ENCODE measurements at regions not wholly inside any gene's neighbourhood (a gene's known extent, or its start where the extent isn't known, plus 50 kb on each side); places are given as distances from the start of the nearest gene placed in this dataset.

DNA sequence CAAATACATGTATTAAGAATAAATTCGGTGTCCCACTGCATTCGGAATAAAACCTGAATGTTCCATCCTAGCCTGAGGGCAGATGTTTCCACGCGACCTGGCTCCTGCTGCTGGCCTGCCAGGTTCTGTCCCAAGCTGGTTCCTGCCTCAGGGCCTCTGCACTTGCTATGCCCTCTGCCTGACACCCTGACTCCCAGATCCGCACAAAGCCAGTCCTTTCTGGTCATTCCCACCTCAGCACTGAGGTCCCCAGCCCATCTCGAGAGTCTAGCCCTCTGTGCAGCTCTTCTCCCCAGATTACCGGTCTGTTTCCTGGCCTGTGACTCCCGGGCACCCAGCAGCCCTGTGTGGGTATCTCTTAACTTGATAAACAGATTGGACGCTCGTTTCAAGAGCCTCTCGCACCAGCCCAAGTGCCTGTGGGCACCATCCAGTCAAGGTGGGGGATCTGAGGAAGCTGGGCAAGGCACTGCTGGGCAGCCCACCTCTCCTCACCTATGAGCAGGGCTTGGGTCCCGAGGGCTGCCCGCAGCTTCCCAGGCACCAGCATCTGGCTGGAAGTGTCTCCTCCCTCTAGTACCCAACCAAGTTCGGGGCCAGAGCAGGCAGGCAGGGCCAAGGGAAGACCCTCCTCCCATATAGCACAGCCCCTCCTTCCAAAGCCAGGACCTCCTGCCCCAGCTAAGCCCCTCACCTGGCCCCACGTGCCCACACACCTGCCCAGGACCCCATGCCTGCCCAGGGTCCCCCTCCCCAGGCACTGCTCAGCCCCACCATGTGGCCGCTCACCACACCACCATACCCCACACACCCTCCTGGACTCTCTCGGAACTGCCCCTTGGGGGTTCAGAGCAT is 132.2 kb downstream of the NCOR2 start:
- no peak overlapping the region for H3K4me3 ChIP-seq (ENCODE audit: low read length)
- H3K79me1 ChIP-seq (ENCODE audit: low read length): peaks cover 9% of the 10 kb centered on the region
- H3K4me2 ChIP-seq (ENCODE audit: low read length): no peak overlapping the region
- WGBS (ENCODE audit: extremely low coverage, insufficient coverage, low lambda C conversion rate): no CpG with 5 or more reads among the region's 17 CpGs
- no peak overlapping the region for H2BK15ac ChIP-seq (replicated peaks; ENCODE audit: low read depth)
- H4K5ac ChIP-seq (ENCODE audit: low read length): no peak overlapping the region
- H3K36me3 ChIP-seq (ENCODE audit: control insufficient read depth, insufficient read depth, low read length): peaks cover 4% of the 10 kb centered on the region
- H3K27me3 ChIP-seq (ENCODE audit: insufficient read depth, low read length, poor library complexity): no peaks in the 10 kb centered on the region
- H3K79me2 ChIP-seq (ENCODE audit: control insufficient read depth, insufficient read depth, low read length): no peaks in the 10 kb centered on the region
- no peak overlapping the region for H4K8ac ChIP-seq (ENCODE audit: low read depth, low read length)
- H3K4ac ChIP-seq (ENCODE audit: low read depth, low read length): no peak overlapping the region
- no peak overlapping the region for H3K9ac ChIP-seq (ENCODE audit: low read length)
- no peak for DNase-seq
- no peak overlapping the region for H2BK120ac ChIP-seq (ENCODE audit: low read depth, low read length)
- H2AK5ac ChIP-seq (ENCODE audit: low read length): no peak overlapping the region
- H3K4me1 ChIP-seq (ENCODE audit: control insufficient read depth, low read depth, low read length): peaks cover 5% of the 10 kb centered on the region
- no peak overlapping the region for H3K18ac ChIP-seq (ENCODE audit: low read length)
- H2BK5ac ChIP-seq (ENCODE audit: low read length): no peak overlapping the region
- no peak overlapping the region for H3K27ac ChIP-seq (ENCODE audit: low read depth, low read length)
- no peak overlapping the region for H3K23ac ChIP-seq (ENCODE audit: low read length)
- H3K56ac ChIP-seq (ENCODE audit: low read length): no peak overlapping the region

DNA sequence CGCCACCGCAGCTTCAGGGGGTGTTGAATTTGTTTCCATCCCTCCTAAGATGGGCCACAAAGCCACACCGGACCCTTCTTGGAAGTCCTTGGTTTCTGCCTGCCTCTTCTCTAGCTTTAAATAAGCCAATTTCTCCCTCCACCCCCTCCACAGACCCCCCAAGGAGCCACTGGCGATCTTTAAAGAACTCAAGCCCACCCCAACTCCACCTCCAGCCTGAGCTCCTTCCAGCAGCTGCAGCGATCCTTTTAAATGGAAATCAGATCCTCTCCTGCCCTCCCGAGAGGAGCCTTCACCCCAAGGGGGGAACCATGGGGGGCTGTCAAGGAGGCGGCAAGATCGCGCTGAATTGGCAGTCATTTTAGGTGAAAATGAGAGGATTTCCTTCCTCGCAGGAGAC is 133.1 kb downstream of the NCOR2 start:
- Histone ChIP-seq H3K36me3 (ENCODE audit: control insufficient read depth, insufficient read depth, low read length) (peaks cover 4% of the 10 kb centered on the region), H3K18ac (ENCODE audit: low read length) (no peak overlapping the region), H2BK15ac (replicated peaks; ENCODE audit: low read depth) (no peak overlapping the region), H2BK120ac (ENCODE audit: low read depth, low read length) (no peak overlapping the region), H3K27me3 (ENCODE audit: insufficient read depth, low read length, poor library complexity) (no peaks in the 10 kb centered on the region), H2AK5ac (ENCODE audit: low read length) (no peak overlapping the region), H3K9ac (ENCODE audit: low read length) (peak overlapping the region; percentile 17), H3K4me3 (ENCODE audit: low read length) (no peak overlapping the region), H3K79me1 (ENCODE audit: low read length) (peaks cover 9% of the 10 kb centered on the region), H3K4ac (ENCODE audit: low read depth, low read length) (no peak overlapping the region), H4K8ac (ENCODE audit: low read depth, low read length) (no peak overlapping the region), H4K5ac (ENCODE audit: low read length) (no peak overlapping the region), H2BK5ac (ENCODE audit: low read length) (no peak overlapping the region), H3K27ac (ENCODE audit: low read depth, low read length) (no peak overlapping the region), H3K4me1 (ENCODE audit: control insufficient read depth, low read depth, low read length) (peaks cover 5% of the 10 kb centered on the region), H3K23ac (ENCODE audit: low read length) (no peak overlapping the region), H3K4me2 (ENCODE audit: low read length) (no peak overlapping the region), H3K56ac (ENCODE audit: low read length) (peak overlapping the region; percentile 22), H3K79me2 (ENCODE audit: control insufficient read depth, insufficient read depth, low read length) (no peaks in the 10 kb centered on the region)
- no peak for DNase-seq
- no CpG with 5 or more reads among the region's 10 CpGs for WGBS (ENCODE audit: extremely low coverage, insufficient coverage, low lambda C conversion rate)

DNA sequence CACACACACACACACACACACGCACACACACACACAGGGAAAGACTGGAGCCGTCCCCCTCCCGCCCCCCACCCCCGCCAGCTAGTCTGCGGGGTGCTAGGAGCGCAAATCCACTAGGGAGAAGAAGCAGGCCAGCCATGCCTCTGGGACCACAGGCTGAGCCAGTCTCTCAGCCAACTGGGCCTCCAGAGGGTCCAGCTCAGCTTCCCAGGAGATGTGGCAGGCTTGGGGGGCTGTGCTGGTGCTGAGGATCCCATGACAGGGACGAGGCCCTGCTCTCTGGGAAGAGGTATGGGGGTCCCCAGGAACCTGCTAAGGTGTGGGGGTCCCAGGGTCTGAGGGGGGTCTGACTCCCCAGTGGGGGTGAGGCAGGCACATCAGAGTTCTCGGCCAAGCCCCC is 133.5 kb downstream of the NCOR2 start:
- Histone ChIP-seq H3K4me2 (ENCODE audit: low read length) (no peak overlapping the region), H3K56ac (ENCODE audit: low read length) (peak overlapping the region; percentile 22), H3K27ac (ENCODE audit: low read depth, low read length) (no peak overlapping the region), H3K79me2 (ENCODE audit: control insufficient read depth, insufficient read depth, low read length) (no peaks in the 10 kb centered on the region), H3K18ac (ENCODE audit: low read length) (no peak overlapping the region), H2BK120ac (ENCODE audit: low read depth, low read length) (no peak overlapping the region), H4K5ac (ENCODE audit: low read length) (no peak overlapping the region), H3K23ac (ENCODE audit: low read length) (no peak overlapping the region), H3K79me1 (ENCODE audit: low read length) (peaks cover 9% of the 10 kb centered on the region), H3K27me3 (ENCODE audit: insufficient read depth, low read length, poor library complexity) (no peaks in the 10 kb centered on the region), H3K36me3 (ENCODE audit: control insufficient read depth, insufficient read depth, low read length) (peaks cover 4% of the 10 kb centered on the region), H3K9ac (ENCODE audit: low read length) (peak overlapping the region; percentile 17), H2BK15ac (replicated peaks; ENCODE audit: low read depth) (no peak overlapping the region), H2AK5ac (ENCODE audit: low read length) (no peak overlapping the region), H3K4ac (ENCODE audit: low read depth, low read length) (no peak overlapping the region), H3K4me3 (ENCODE audit: low read length) (no peak overlapping the region), H4K8ac (ENCODE audit: low read depth, low read length) (no peak overlapping the region), H2BK5ac (ENCODE audit: low read length) (no peak overlapping the region), H3K4me1 (ENCODE audit: control insufficient read depth, low read depth, low read length) (peaks cover 5% of the 10 kb centered on the region)
- DNase-seq: no peak
- no CpG with 5 or more reads among the region's 8 CpGs for WGBS (ENCODE audit: extremely low coverage, insufficient coverage, low lambda C conversion rate)

DNA sequence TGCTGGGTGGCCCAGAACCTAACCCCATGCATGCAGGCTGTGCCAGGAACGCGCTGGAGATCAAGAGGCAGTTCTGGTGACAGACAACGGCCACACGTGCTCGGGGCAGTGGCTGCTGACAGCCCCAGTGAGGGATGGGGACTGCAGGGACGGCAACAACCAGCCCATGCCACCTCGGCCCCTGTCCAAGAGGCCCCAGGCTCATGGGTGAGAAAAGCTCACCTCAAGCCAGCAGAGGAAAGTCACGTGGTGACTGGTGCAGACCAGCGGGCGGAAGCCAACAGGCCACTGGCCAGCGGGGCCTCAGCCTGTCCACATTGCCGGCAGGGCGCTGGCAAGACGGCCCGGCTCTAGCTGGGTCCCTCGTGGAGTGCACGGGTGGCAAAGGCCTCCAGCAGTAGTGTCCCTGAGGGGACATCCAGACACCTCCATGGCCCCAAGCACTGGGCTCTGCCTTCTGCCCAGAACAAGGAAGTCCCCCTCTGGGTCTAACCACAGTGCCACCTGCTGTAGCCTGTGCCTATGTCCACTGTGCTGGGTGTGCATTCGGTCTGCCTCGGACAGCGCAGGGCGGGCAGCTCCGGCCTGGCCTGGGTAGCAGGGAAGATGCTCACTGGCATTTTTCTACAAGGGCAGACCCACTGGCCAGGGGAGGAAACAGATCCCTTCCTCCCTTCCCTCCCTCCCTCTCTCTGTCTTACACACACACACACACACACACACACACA is 134.1 kb downstream of the NCOR2 start:
- Histone ChIP-seq H3K4me1 (ENCODE audit: control insufficient read depth, low read depth, low read length) (peaks cover 5% of the 10 kb centered on the region), H3K27ac (ENCODE audit: low read depth, low read length) (no peak overlapping the region), H3K23ac (ENCODE audit: low read length) (no peak overlapping the region)

DNA sequence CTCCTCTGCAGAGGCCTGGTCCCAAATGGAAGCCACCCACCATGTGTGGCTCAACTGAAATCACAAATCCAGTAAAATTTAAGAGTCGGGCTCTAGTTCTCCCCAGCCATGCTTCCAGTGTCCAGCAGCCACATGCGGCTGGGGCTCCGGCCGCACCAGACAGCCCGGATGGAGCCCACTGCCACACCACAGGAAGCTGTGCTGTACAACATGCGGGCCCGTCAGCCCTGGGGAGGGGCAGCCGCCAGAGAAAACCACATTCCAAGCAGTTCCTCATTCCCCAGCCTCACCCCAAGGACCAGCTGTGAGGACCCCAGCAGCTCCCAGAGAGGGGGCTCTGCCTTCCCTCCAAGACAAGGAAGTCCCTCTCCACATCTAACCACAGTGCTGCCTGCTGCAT is 135.0 kb downstream of the NCOR2 start:
- H4K8ac ChIP-seq (ENCODE audit: low read depth, low read length): no peak overlapping the region
- no peaks in the 10 kb centered on the region for H3K79me2 ChIP-seq (ENCODE audit: control insufficient read depth, insufficient read depth, low read length)
- H2BK120ac ChIP-seq (ENCODE audit: low read depth, low read length): no peak overlapping the region
- H3K27ac ChIP-seq (ENCODE audit: low read depth, low read length): no peak overlapping the region
- no peak overlapping the region for H2BK5ac ChIP-seq (ENCODE audit: low read length)
- peaks cover 9% of the 10 kb centered on the region for H3K79me1 ChIP-seq (ENCODE audit: low read length)
- H3K36me3 ChIP-seq (ENCODE audit: control insufficient read depth, insufficient read depth, low read length): peaks cover 4% of the 10 kb centered on the region
- H4K5ac ChIP-seq (ENCODE audit: low read length): no peak overlapping the region
- no peak overlapping the region for H3K4ac ChIP-seq (ENCODE audit: low read depth, low read length)
- H2BK15ac ChIP-seq (replicated peaks; ENCODE audit: low read depth): no peak overlapping the region
- H3K56ac ChIP-seq (ENCODE audit: low read length): no peak overlapping the region
- no peaks in the 10 kb centered on the region for H3K27me3 ChIP-seq (ENCODE audit: insufficient read depth, low read length, poor library complexity)
- no peak overlapping the region for H3K23ac ChIP-seq (ENCODE audit: low read length)
- peaks cover 5% of the 10 kb centered on the region for H3K4me1 ChIP-seq (ENCODE audit: control insufficient read depth, low read depth, low read length)
- no peak overlapping the region for H3K4me2 ChIP-seq (ENCODE audit: low read length)
- no peak overlapping the region for H3K4me3 ChIP-seq (ENCODE audit: low read length)
- no peak overlapping the region for H3K18ac ChIP-seq (ENCODE audit: low read length)
- no peak for DNase-seq
- H3K9ac ChIP-seq (ENCODE audit: low read length): no peak overlapping the region
- no peak overlapping the region for H2AK5ac ChIP-seq (ENCODE audit: low read length)
- WGBS (ENCODE audit: extremely low coverage, insufficient coverage, low lambda C conversion rate): no CpG with 5 or more reads among the region's 8 CpGs

More for the DNA sequence above, 134.1 kb downstream of the NCOR2 start:
- DNase-seq: no peak
- H3K79me1 ChIP-seq (ENCODE audit: low read length): peaks cover 9% of the 10 kb centered on the region
- H3K27me3 ChIP-seq (ENCODE audit: insufficient read depth, low read length, poor library complexity): no peaks in the 10 kb centered on the region
- H3K9ac ChIP-seq (ENCODE audit: low read length): no peak overlapping the region
- no peak overlapping the region for H3K4ac ChIP-seq (ENCODE audit: low read depth, low read length)
- H3K18ac ChIP-seq (ENCODE audit: low read length): no peak overlapping the region
- no peak overlapping the region for H2BK120ac ChIP-seq (ENCODE audit: low read depth, low read length)
- H4K8ac ChIP-seq (ENCODE audit: low read depth, low read length): no peak overlapping the region
- peaks cover 4% of the 10 kb centered on the region for H3K36me3 ChIP-seq (ENCODE audit: control insufficient read depth, insufficient read depth, low read length)
- H3K4me3 ChIP-seq (ENCODE audit: low read length): no peak overlapping the region
- no peaks in the 10 kb centered on the region for H3K79me2 ChIP-seq (ENCODE audit: control insufficient read depth, insufficient read depth, low read length)
- no peak overlapping the region for H3K4me2 ChIP-seq (ENCODE audit: low read length)
- H2AK5ac ChIP-seq (ENCODE audit: low read length): no peak overlapping the region
- no CpG with 5 or more reads among the region's 22 CpGs for WGBS (ENCODE audit: extremely low coverage, insufficient coverage, low lambda C conversion rate)
- no peak overlapping the region for H2BK5ac ChIP-seq (ENCODE audit: low read length)
- H3K56ac ChIP-seq (ENCODE audit: low read length): no peak overlapping the region
- H4K5ac ChIP-seq (ENCODE audit: low read length): no peak overlapping the region
- H2BK15ac ChIP-seq (replicated peaks; ENCODE audit: low read depth): no peak overlapping the region

All from mesendoderm (in vitro differentiated cells).